Testis (tissue), 2 donors: ENCODE measurements at regions not wholly inside any gene's neighbourhood (a gene's known extent, or its start where the extent isn't known, plus 50 kb on each side); places are given as distances from the start of the nearest gene placed in this dataset.
"Not testable (repeated sequence)": the region's sequence is repeated elsewhere in the genome, so short reads cannot be mapped to it uniquely, and the experiment has no call there.

Experiments used
- DNase-seq: peaks from one replicate; pipeline ENCODE4 v3.0.0-alpha.2; 2019
- H3K27ac ChIP-seq, 2 donors: fragments of 200-600 bp; sonication (generic); one replicate each; pipeline ENCODE4 v1.5.1; 2019
- H3K27me3 ChIP-seq: fragments of 200-600 bp; sonication (generic); one replicate; pipeline ENCODE4 v1.5.1; 2019
- H3K36me3 ChIP-seq: fragments of 200-600 bp; sonication (generic); one replicate; pipeline ENCODE4 v1.5.1; 2017; ENCODE audit warnings: low read depth; ENCODE audit errors: missing control alignments
- H3K4me1 ChIP-seq: fragments of 200-600 bp; sonication (generic); one replicate; pipeline ENCODE4 v1.5.1; 2019
- H3K4me3 ChIP-seq, 2 donors: fragments of 200-600 bp; sonication (generic); one replicate each; pipeline ENCODE4 v1.5.1; 2017 to 2019
- H3K9me3 ChIP-seq: fragments of 200-600 bp; sonication (generic); one replicate; pipeline ENCODE4 v1.5.1; 2017
- CTCF ChIP-seq, 3 experiments: fragments of 450-650 bp in 2 of 3; fragments of 200-600 bp in 1 of 3; sonication (generic) in 1 of 3; IDR thresholded peaks; one replicate each; pipeline ENCODE4 v1.5.1; 2016 to 2019; ENCODE audit warnings: antibody characterized with exemption in 3 of 3, mild to moderate bottlenecking in 2 of 3, moderate library complexity in 1 of 3
- POLR2A ChIP-seq: fragments of 450-650 bp; IDR thresholded peaks from one replicate; pipeline ENCODE4 v1.6.1; 2017; ENCODE audit warnings: antibody characterized with exemption, mild to moderate bottlenecking, moderate library complexity
- WGBS, 2 donors: methylation state at CpG; one replicate each; pipeline ENCODE4 v1.1.5; 2018; 5-methylcytosine and 5-hydroxymethylcytosine counted together
- intact Hi-C: fragments of 100-400 bp; cut with DNase I; formaldehyde crosslinking; loops from one replicate; pipeline ENCODE4 v1.15.1; 2023; ENCODE audit warnings: low total_unique reads

GRCh38 chr2:122031544-122032263 is 276.3 kb downstream of the TSN start:
- H3K4me1 ChIP-seq: no peaks in the 10 kb centered on the region
- H3K4me3 ChIP-seq: no peak overlapping the region
- 67 to 68% methylated on average over 10 of the region's 10 CpGs for WGBS, 2 donors
- no peak overlapping the region for H3K27ac ChIP-seq
- peak; percentile 25 for DNase-seq
- TF ChIP-seq CTCF (IDR thresholded peaks at IDR 0.05) (no peak), POLR2A (no peak)
- no peaks in the 10 kb centered on the region for H3K27me3 ChIP-seq
- intact Hi-C loops: no loop called here
- no peaks in the 10 kb centered on the region for H3K36me3 ChIP-seq
- H3K9me3 ChIP-seq: no peaks in the 10 kb centered on the region

- intact Hi-C loops: no loop called here
- WGBS, 2 donors: 91 to 96% methylated on average over 6 of the region's 6 CpGs
Measured at GRCh38 chr2:122032264-122032645, 276.8 kb downstream of the TSN start.

GRCh38 chr2:122033778-122034177 is 278.3 kb downstream of the TSN start:
- WGBS, 2 donors: 88 to 93% methylated on average over 3 of the region's 3 CpGs
- no peak for TF ChIP-seq CTCF (IDR thresholded peaks at IDR 0.05)
- no peak for TF ChIP-seq POLR2A
- H3K36me3 ChIP-seq: no peaks in the 10 kb centered on the region

More at GRCh38 chr2:122032264-122032645, 276.8 kb downstream of the TSN start:
- H3K4me1 ChIP-seq: no peaks in the 10 kb centered on the region
- no peaks in the 10 kb centered on the region for H3K27me3 ChIP-seq
- no peak overlapping the region for H3K4me3 ChIP-seq
- no peak for DNase-seq
- no peaks in the 10 kb centered on the region for H3K36me3 ChIP-seq
- no peak for TF ChIP-seq POLR2A
- no peak for TF ChIP-seq CTCF (IDR thresholded peaks at IDR 0.05)
- H3K27ac ChIP-seq: no peak overlapping the region
- H3K9me3 ChIP-seq: no peaks in the 10 kb centered on the region

GRCh38 chr2:122034344-122034743 is 278.9 kb downstream of the TSN start:
- no peak overlapping the region for H3K27ac ChIP-seq
- no peak overlapping the region for H3K4me3 ChIP-seq
- no peaks in the 10 kb centered on the region for H3K4me1 ChIP-seq
- intact Hi-C loops: no loop called here
- H3K27me3 ChIP-seq: no peaks in the 10 kb centered on the region
- DNase-seq: no peak
- TF ChIP-seq POLR2A (no peak), CTCF (IDR thresholded peaks at IDR 0.05) (no peak)
- no peaks in the 10 kb centered on the region for H3K9me3 ChIP-seq
- WGBS, 2 donors: 71 to 72% methylated on average over 5 of the region's 5 CpGs
- no peaks in the 10 kb centered on the region for H3K36me3 ChIP-seq

More at GRCh38 chr2:122033778-122034177, 278.3 kb downstream of the TSN start:
- no peaks in the 10 kb centered on the region for H3K9me3 ChIP-seq
- no peak overlapping the region for H3K4me3 ChIP-seq
- H3K4me1 ChIP-seq: no peaks in the 10 kb centered on the region
- no peak for DNase-seq
- intact Hi-C loops: no loop called here
- no peak overlapping the region for H3K27ac ChIP-seq
- no peaks in the 10 kb centered on the region for H3K27me3 ChIP-seq

- no peak for DNase-seq
- no peak for TF ChIP-seq POLR2A
- TF ChIP-seq CTCF (IDR thresholded peaks at IDR 0.05): no peak
- H3K4me3 ChIP-seq: no peak overlapping the region
- no peaks in the 10 kb centered on the region for H3K4me1 ChIP-seq
- WGBS, 2 donors: 58 to 62% methylated on average over 4 of the region's 4 CpGs
- H3K27me3 ChIP-seq: no peaks in the 10 kb centered on the region
- H3K36me3 ChIP-seq: no peaks in the 10 kb centered on the region
- intact Hi-C loops: no loop called here
- H3K9me3 ChIP-seq: no peaks in the 10 kb centered on the region
- H3K27ac ChIP-seq: no peak overlapping the region
Measured at GRCh38 chr2:122034777-122035176, 279.3 kb downstream of the TSN start.

- intact Hi-C loops, H3K4me1 ChIP-seq, DNase-seq, H3K9me3 ChIP-seq, H3K27me3 ChIP-seq, H3K36me3 ChIP-seq, H3K4me3 ChIP-seq, H3K27ac ChIP-seq: not testable (repeated sequence)
- 90 to 92% methylated on average over 4 of the region's 4 CpGs for WGBS, 2 donors
Measured at GRCh38 chr2:122038816-122039215, 283.4 kb downstream of the TSN start.
